K562 (cell line): ENCODE measurements at regions not wholly inside any gene's neighbourhood (a gene's known extent, or its start where the extent isn't known, plus 50 kb on each side); places are given as distances from the start of the nearest gene placed in this dataset.
"Not testable (repeated sequence)": the region's sequence is repeated elsewhere in the genome, so short reads cannot be mapped to it uniquely, and the experiment has no call there.

ENCODE experiments used
- ATAC-seq: fragments of 200-7000 bp; cut with Tn5 transposase; 3 replicates; pipeline ENCODE4 v1.9.1; 2020; ENCODE audit warnings: moderate library complexity
- BruUV-seq: library from RNA; stranded (reverse); fragments of 400-500 nt; replicated peaks from 2 replicates; lab custom pipeline; 2021; lab: Mats Ljungman, UMichigan
- CTCF ChIA-PET: fragments of 300-600 bp; formaldehyde crosslinking; extraction: SDS; loops from one replicate; lab custom pipeline; 2021; ENCODE audit warnings: low intra/inter-chr PET ratio; lab: Yijun Ruan, JAX
- POLR2A ChIA-PET: fragments of 300-600, 350-650 bp; sonication (Branson Sonifier 250); formaldehyde crosslinking; extraction: SDS; loops from one replicate; lab custom pipeline; 2021; ENCODE audit warnings: antibody characterized with exemption, inconsistent platforms; lab: Yijun Ruan, JAX
- DNase-seq, 4 experiments: peaks; one replicate each; pipeline versions ENCODE4 v3.0.0 to v3.0.0-alpha.2; 2011 to 2018; ENCODE audit warnings: low spot score in 3 of 4, mixed read lengths in 3 of 4; ENCODE audit errors: extremely low read depth in 1 of 4
- FAIRE-seq: peaks from 2 replicates; lab custom pipeline; 2011; peaks lifted over from hg19 to GRCh38; lab: Jason Lieb, UNC
- H2AFZ ChIP-seq: 2 replicates; pipeline ENCODE4 v1.6.0; 2011; ENCODE audit warnings: low read depth, low read length, control low read depth, inconsistent platforms
- H3K27ac ChIP-seq: fragments of 200-600 bp; 3 replicates; pipeline ENCODE4 v1.8.0; 2011; ENCODE audit warnings: low read depth, mild to moderate bottlenecking, control low read depth, inconsistent platforms, low read length, moderate library complexity, mixed read lengths; ENCODE audit errors: extremely low read depth
- H3K27me3 ChIP-seq, 2 experiments: fragments of 300-600 bp in 1 of 2; 2 replicates in 1 of 2; 3 replicates in 1 of 2; pipeline versions ENCODE4 v1.6.0 to v1.8.0; 2011; ENCODE audit warnings: inconsistent platforms in 2 of 2, low read length in 2 of 2, mild to moderate bottlenecking in 1 of 2, mixed read lengths in 1 of 2, moderate library complexity in 1 of 2; ENCODE audit not compliant: control insufficient read depth in 2 of 2, insufficient read depth in 2 of 2
- H3K36me3 ChIP-seq: fragments of 300-600 bp; 3 replicates; pipeline ENCODE4 v1.8.0; 2011; ENCODE audit warnings: mild to moderate bottlenecking, low read length, inconsistent platforms; ENCODE audit not compliant: control insufficient read depth, insufficient read depth
- H3K4me1 ChIP-seq, 2 experiments: fragments of 200-600 bp in 1 of 2; replicated peaks in 1 of 2; 2 replicates in 1 of 2; 3 replicates in 1 of 2; pipeline versions ENCODE4 v1.5.1 to v1.8.0; 2011; ENCODE audit warnings: inconsistent platforms in 2 of 2, low read length in 2 of 2, mild to moderate bottlenecking in 1 of 2, mixed read lengths in 1 of 2, moderate library complexity in 1 of 2; ENCODE audit not compliant: control insufficient read depth in 2 of 2, insufficient read depth in 2 of 2
- H3K4me2 ChIP-seq: 2 replicates; pipeline ENCODE4 v1.6.1; 2011; ENCODE audit warnings: low read length, control low read depth, inconsistent platforms, mixed read lengths; ENCODE audit not compliant: insufficient read depth
- H3K4me3 ChIP-seq: fragments of 200-600 bp; sonication (generic), shearing (Covaris generic); 2 replicates; pipeline ENCODE4 v1.5.1; 2016; ENCODE audit warnings: control low read depth, inconsistent platforms
- H3K79me2 ChIP-seq: fragments of 200-600 bp; 3 replicates; pipeline ENCODE4 v1.8.0; 2011; ENCODE audit warnings: low read length, inconsistent platforms; ENCODE audit not compliant: control insufficient read depth, insufficient read depth
- H3K9ac ChIP-seq, 2 experiments: 2 replicates each; pipeline versions ENCODE4 v1.6.0 to v1.6.1; 2011; ENCODE audit warnings: low read depth in 2 of 2, low read length in 2 of 2, control low read depth in 1 of 2, inconsistent platforms in 1 of 2, mild to moderate bottlenecking in 1 of 2, mixed read lengths in 1 of 2; ENCODE audit not compliant: insufficient read depth in 1 of 2
- H3K9me1 ChIP-seq: one replicate; pipeline ENCODE4 v1.6.0; 2011; ENCODE audit warnings: inconsistent platforms, mild to moderate bottlenecking, low read length, moderate library complexity; ENCODE audit not compliant: control insufficient read depth, insufficient read depth
- H3K9me3 ChIP-seq: replicated peaks from 2 replicates; pipeline ENCODE4 v1.5.1; 2011; ENCODE audit warnings: low read depth, low read length, inconsistent platforms; ENCODE audit not compliant: control insufficient read depth, insufficient read depth
- H4K20me1 ChIP-seq: replicated peaks from 2 replicates; pipeline ENCODE4 v1.6.1; 2011; ENCODE audit warnings: low read length, inconsistent platforms, mixed read lengths; ENCODE audit not compliant: control insufficient read depth, insufficient read depth
- ILK ChIP-seq: fragments of 450-650 bp; IDR thresholded peaks from 2 replicates; pipeline ENCODE4 v1.6.1; 2016; ENCODE audit warnings: missing genetic modification characterization, low read depth, mild to moderate bottlenecking, missing compliant biosample characterization, moderate library complexity, borderline replicate concordance
- KDM5B ChIP-seq: fragments of 200-600 bp; sonication (generic); IDR thresholded peaks from 2 replicates; pipeline ENCODE4 v1.6.1; 2012; ENCODE audit warnings: low read depth, mild to moderate bottlenecking, moderate library complexity, low read length, control low read depth, inconsistent platforms; ENCODE audit not compliant: insufficient replicate concordance
- MTA1 ChIP-seq: fragments of 450-650 bp; IDR thresholded peaks from 2 replicates; pipeline ENCODE4 v1.6.1; 2017; ENCODE audit warnings: borderline replicate concordance
- NONO ChIP-seq, 2 experiments: fragments of 200-400 bp in 1 of 2; fragments of 450-650 bp in 1 of 2; formaldehyde crosslinking in 1 of 2; IDR thresholded peaks; 2 replicates each; pipeline ENCODE4 v1.6.1; 2017; ENCODE audit warnings: low read depth in 2 of 2, mild to moderate bottlenecking in 2 of 2, moderate library complexity in 2 of 2, low read length in 1 of 2
- SIN3B ChIP-seq: fragments of 450-650 bp; IDR thresholded peaks from 2 replicates; pipeline ENCODE4 v1.6.1; 2017; ENCODE audit warnings: low read depth, mild to moderate bottlenecking, moderate library complexity
- ZNF79 ChIP-seq: fragments of 250-450 bp; sonication (Bioruptor Pico); IDR thresholded peaks from 2 replicates; pipeline ENCODE4 v1.4.0; 2020; ENCODE audit warnings: low read depth, mild to moderate bottlenecking, moderate library complexity
- WGBS: fragments of 100-300 bp; shearing (Covaris generic); methylation state at CpG from one replicate; pipeline ENCODE4 v1.1.6; 2016; ENCODE audit warnings: low coverage, mixed read lengths; ENCODE audit not compliant: insufficient coverage; ENCODE audit errors: missing lambda C conversion rate; 5-methylcytosine and 5-hydroxymethylcytosine counted together
- in situ Hi-C: fragments of 300-500 bp; cut with MboI; formaldehyde crosslinking; loops from 4 replicates; pipeline ENCODE4 v1.15.0; 2018; ENCODE audit warnings: inconsistent platforms, mixed read lengths
- intact Hi-C: fragments of 100-400 bp; cut with micrococcal nuclease; formaldehyde crosslinking; loops from 2 replicates; pipeline ENCODE4 v1.14.2; 2022
- TF ChIP-seq, protein P1 (sequence below): fragments of 150-350 bp; conservative IDR thresholded peaks from 2 replicates; pipeline ENCODE4 v1.6.1; 2014; ENCODE audit warnings: low read length

DNA sequence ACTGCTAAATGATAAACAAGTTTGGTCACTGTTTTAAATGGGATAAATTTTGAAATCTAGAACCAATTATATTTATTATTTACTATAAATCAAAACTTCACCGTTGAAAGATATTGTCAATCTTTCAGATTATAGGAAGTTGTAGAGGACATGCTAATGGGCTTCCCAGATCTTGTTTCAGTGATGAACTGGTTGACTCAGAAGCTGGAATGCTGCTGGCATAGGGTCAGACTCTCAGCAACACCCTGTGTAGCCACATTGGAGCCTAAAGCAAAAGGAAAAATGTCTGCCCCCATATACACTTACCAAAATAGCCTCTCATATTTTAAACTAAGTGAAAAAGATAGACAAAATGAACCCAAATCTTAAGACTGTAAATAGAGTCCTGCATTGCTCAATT, 916.9 kb upstream of the SOX9 start (continued):
- TF ChIP-seq SIN3B (no peak), MTA1 (no peak), ILK (no peak), NONO (IDR thresholded peaks at IDR 0.05; ENCODE audit: low read depth in 2 of 2, low read length in 1 of 2) (no peak), KDM5B (no peak), ZNF79 (CRISPR knock-in tag) (no peak)
- TF ChIP-seq, protein P1, sequence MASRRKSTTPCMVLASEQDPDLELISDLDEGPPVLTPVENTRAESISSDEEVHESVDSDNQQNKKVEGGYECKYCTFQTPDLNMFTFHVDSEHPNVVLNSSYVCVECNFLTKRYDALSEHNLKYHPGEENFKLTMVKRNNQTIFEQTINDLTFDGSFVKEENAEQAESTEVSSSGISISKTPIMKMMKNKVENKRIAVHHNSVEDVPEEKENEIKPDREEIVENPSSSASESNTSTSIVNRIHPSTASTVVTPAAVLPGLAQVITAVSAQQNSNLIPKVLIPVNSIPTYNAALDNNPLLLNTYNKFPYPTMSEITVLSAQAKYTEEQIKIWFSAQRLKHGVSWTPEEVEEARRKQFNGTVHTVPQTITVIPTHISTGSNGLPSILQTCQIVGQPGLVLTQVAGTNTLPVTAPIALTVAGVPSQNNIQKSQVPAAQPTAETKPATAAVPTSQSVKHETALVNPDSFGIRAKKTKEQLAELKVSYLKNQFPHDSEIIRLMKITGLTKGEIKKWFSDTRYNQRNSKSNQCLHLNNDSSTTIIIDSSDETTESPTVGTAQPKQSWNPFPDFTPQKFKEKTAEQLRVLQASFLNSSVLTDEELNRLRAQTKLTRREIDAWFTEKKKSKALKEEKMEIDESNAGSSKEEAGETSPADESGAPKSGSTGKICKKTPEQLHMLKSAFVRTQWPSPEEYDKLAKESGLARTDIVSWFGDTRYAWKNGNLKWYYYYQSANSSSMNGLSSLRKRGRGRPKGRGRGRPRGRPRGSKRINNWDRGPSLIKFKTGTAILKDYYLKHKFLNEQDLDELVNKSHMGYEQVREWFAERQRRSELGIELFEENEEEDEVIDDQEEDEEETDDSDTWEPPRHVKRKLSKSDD = no peak

GRCh38 chr17:71205951-71206350, 914.9 kb upstream of the SOX9 start:
- H3K79me2 ChIP-seq, intact Hi-C loops, H3K4me2 ChIP-seq, FAIRE-seq, H3K27ac ChIP-seq, DNase-seq, H3K36me3 ChIP-seq, ATAC-seq, H2AFZ ChIP-seq, CTCF ChIA-PET, H4K20me1 ChIP-seq, H3K9me1 ChIP-seq, POLR2A ChIA-PET, in situ Hi-C loops, BruUV-seq, H3K4me1 ChIP-seq, H3K9ac ChIP-seq, H3K4me3 ChIP-seq, H3K27me3 ChIP-seq, H3K9me3 ChIP-seq: not testable (repeated sequence)
- WGBS = 0% methylated on average over 1 of the region's 5 CpGs
